Caco-2 (cell line): ENCODE measurements at regions not wholly inside any gene's neighbourhood (a gene's known extent, or its start where the extent isn't known, plus 50 kb on each side); places are given as distances from the start of the nearest gene placed in this dataset.

ENCODE experiments used
- BruUV-seq: library from RNA; stranded (reverse); fragments of 400-500 nt; replicated peaks from 2 replicates; lab custom pipeline; 2021; lab: Mats Ljungman, UMichigan
- CTCF ChIA-PET: fragments of 300-600 bp; sonication (Branson Sonifier 250); formaldehyde crosslinking; loops from one replicate; lab custom pipeline; 2022; ENCODE audit warnings: antibody characterized with exemption; lab: Charles Lee
- POLR2A ChIA-PET: fragments of 300-600 bp; sonication (Branson Sonifier 250); formaldehyde crosslinking; loops from one replicate; lab custom pipeline; 2022; ENCODE audit warnings: antibody characterized with exemption; lab: Charles Lee
- DNase-seq, 2 experiments: peaks; one replicate each; pipeline versions ENCODE4 v3.0.0 to v3.0.0-alpha.2; 2020 to 2022
- H3K27me3 ChIP-seq: replicated peaks from 2 replicates; pipeline ENCODE4 v1.6.0; 2011; ENCODE audit warnings: low read length; ENCODE audit not compliant: control insufficient read depth, insufficient read depth
- H3K36me3 ChIP-seq: 2 replicates; pipeline ENCODE4 v1.5.1; 2011; ENCODE audit warnings: low read length; ENCODE audit not compliant: control insufficient read depth, insufficient read depth
- H3K4me1 ChIP-seq: fragments of 250-450 bp; sonication (Bioruptor Pico); 2 replicates; pipeline ENCODE4 v1.5.1; 2020; ENCODE audit warnings: mild to moderate bottlenecking
- H3K4me3 ChIP-seq: 2 replicates; pipeline ENCODE4 v1.5.1; 2011; ENCODE audit warnings: low read depth, mild to moderate bottlenecking, control low read depth, low read length
- H3K9me3 ChIP-seq: fragments of 250-450 bp; sonication (Bioruptor Pico); 2 replicates; pipeline ENCODE4 v1.5.1; 2020; ENCODE audit warnings: mild to moderate bottlenecking, moderate library complexity
- H3K27ac Mint-ChIP-seq: one replicate; pipeline ENCODE4 v1.8.0; 2022; ENCODE audit warnings: mixed read lengths; ENCODE audit not compliant: unreplicated experiment
- H3K27me3 Mint-ChIP-seq: one replicate; pipeline ENCODE4 v1.8.0; 2022; ENCODE audit warnings: mixed read lengths; ENCODE audit not compliant: insufficient read depth, unreplicated experiment
- H3K36me3 Mint-ChIP-seq: one replicate; pipeline ENCODE4 v1.8.0; 2022; ENCODE audit warnings: mild to moderate bottlenecking, mixed read lengths; ENCODE audit not compliant: insufficient read depth, unreplicated experiment
- H3K4me1 Mint-ChIP-seq: one replicate; pipeline ENCODE4 v1.8.0; 2022; ENCODE audit warnings: low read depth, mixed read lengths; ENCODE audit not compliant: unreplicated experiment
- H3K4me3 Mint-ChIP-seq: one replicate; pipeline ENCODE4 v1.8.0; 2022; ENCODE audit warnings: mild to moderate bottlenecking, moderate library complexity, mixed read lengths; ENCODE audit not compliant: unreplicated experiment
- H3K9me3 Mint-ChIP-seq: one replicate; pipeline ENCODE4 v1.8.0; 2022; ENCODE audit warnings: mixed read lengths; ENCODE audit not compliant: unreplicated experiment
- CTCF ChIP-seq, 2 experiments: fragments of 200-600 bp in 1 of 2; IDR thresholded peaks; 1 replicate in 1 of 2; 2 replicates in 1 of 2; pipeline versions ENCODE4 v1.5.1 to v1.8.0; 2011 to 2022; ENCODE audit warnings: antibody characterized with exemption in 1 of 2, control low read depth in 1 of 2, inconsistent platforms in 1 of 2, low read depth in 1 of 2, low read length in 1 of 2, mild to moderate bottlenecking in 1 of 2, moderate library complexity in 1 of 2; ENCODE audit not compliant: insufficient read depth in 1 of 2, severe bottlenecking in 1 of 2, unreplicated experiment in 1 of 2
- intact Hi-C: fragments of 100-400 bp; cut with micrococcal nuclease; formaldehyde crosslinking; loops from one replicate; pipeline ENCODE4 v1.10.0; 2022; ENCODE audit not compliant: unreplicated experiment

- H3K4me3 Mint-ChIP-seq = no peak overlapping the region
- POLR2A ChIA-PET = no interaction called here
- BruUV-seq = no TSS peak
- Histone ChIP-seq H3K9me3 (0 out of 2 replicates have a peak, but pooled peaks cover 5% of the 10 kb centered on the region), H3K4me1 (no peaks in the 10 kb centered on the region), H3K4me3 (no peak overlapping the region), H3K36me3 (no peaks in the 10 kb centered on the region), H3K27me3 (no peaks in the 10 kb centered on the region)
- TF ChIP-seq CTCF (IDR thresholded peaks at IDR 0.05; ENCODE audit: insufficient read depth in 1 of 2, low read depth in 1 of 2, low read length in 1 of 2, severe bottlenecking in 1 of 2, unreplicated experiment in 1 of 2) = no peak
- no peaks in the 10 kb centered on the region for H3K36me3 Mint-ChIP-seq
- no peaks in the 10 kb centered on the region for H3K9me3 Mint-ChIP-seq
- no peak overlapping the region for H3K27ac Mint-ChIP-seq
- no peak for DNase-seq
- intact Hi-C loops = no loop called here
- CTCF ChIA-PET = no interaction called here
- no peaks in the 10 kb centered on the region for H3K4me1 Mint-ChIP-seq
- H3K27me3 Mint-ChIP-seq = peaks cover 8% of the 10 kb centered on the region
These were observed 285.3 kb downstream of the RPLP1 start for GRCh38 chr15:69737916-69738315.

- H3K36me3 Mint-ChIP-seq = no peaks in the 10 kb centered on the region
- ChIA-PET POLR2A (no interaction called here), CTCF (no interaction called here)
- no peak overlapping the region for H3K4me3 ChIP-seq
- intact Hi-C loops = no loop called here
- no peaks in the 10 kb centered on the region for H3K36me3 ChIP-seq
- no peak overlapping the region for H3K27ac Mint-ChIP-seq
- H3K4me3 Mint-ChIP-seq = no peak overlapping the region
- H3K4me1 Mint-ChIP-seq = no peaks in the 10 kb centered on the region
- 0 out of 2 replicates have a peak, but pooled peaks cover 5% of the 10 kb centered on the region for H3K9me3 ChIP-seq
- H3K27me3 ChIP-seq = no peaks in the 10 kb centered on the region
- peaks cover 5% of the 10 kb centered on the region for H3K27me3 Mint-ChIP-seq
- H3K4me1 ChIP-seq = no peaks in the 10 kb centered on the region
- no TSS peak for BruUV-seq
- TF ChIP-seq CTCF (IDR thresholded peaks at IDR 0.05; ENCODE audit: insufficient read depth in 1 of 2, low read depth in 1 of 2, low read length in 1 of 2, severe bottlenecking in 1 of 2, unreplicated experiment in 1 of 2) = no peak
- no peak for DNase-seq
- no peaks in the 10 kb centered on the region for H3K9me3 Mint-ChIP-seq
These were observed 288.1 kb downstream of the RPLP1 start for GRCh38 chr15:69740684-69741083.

GRCh38 chr15:69742361-69742760 is 289.7 kb downstream of the RPLP1 start:
- intact Hi-C loops = no loop called here
- POLR2A ChIA-PET = interaction anchor here (1.1 kb wide), 1 partner anchor 26 kb away, joined by 3 read pairs; no protein-coding TSS in a partner anchor
- CTCF ChIA-PET = no interaction called here
- TF ChIP-seq CTCF (IDR thresholded peaks at IDR 0.05; ENCODE audit: insufficient read depth in 1 of 2, low read depth in 1 of 2, low read length in 1 of 2, severe bottlenecking in 1 of 2, unreplicated experiment in 1 of 2) = no peak
- no peaks in the 10 kb centered on the region for H3K27me3 ChIP-seq
- H3K36me3 Mint-ChIP-seq = no peaks in the 10 kb centered on the region
- no peaks in the 10 kb centered on the region for H3K4me1 Mint-ChIP-seq
- H3K4me3 ChIP-seq = no peak overlapping the region
- H3K27me3 Mint-ChIP-seq = peaks cover 8% of the 10 kb centered on the region
- DNase-seq = no peak
- H3K9me3 Mint-ChIP-seq = no peaks in the 10 kb centered on the region
- H3K27ac Mint-ChIP-seq = no peak overlapping the region
- H3K36me3 ChIP-seq = no peaks in the 10 kb centered on the region
- 0 out of 2 replicates have a peak, but pooled peaks cover 5% of the 10 kb centered on the region for H3K9me3 ChIP-seq
- no TSS peak for BruUV-seq
- H3K4me3 Mint-ChIP-seq = no peak overlapping the region
- H3K4me1 ChIP-seq = no peaks in the 10 kb centered on the region
